Lower lobe of right lung (tissue), 2 donors: ENCODE measurements at regions not wholly inside any gene's neighbourhood (a gene's known extent, or its start where the extent isn't known, plus 50 kb on each side); places are given as distances from the start of the nearest gene placed in this dataset.

Experiments
- ATAC-seq, 2 donors: fragments of 200-7000 bp; cut with Tn5 transposase; one replicate each; pipeline ENCODE4 v1.9.1; 2020 to 2022; ENCODE audit warnings: mild to moderate bottlenecking in 2 of 2, moderate library complexity in 2 of 2
- DNase-seq: peaks from one replicate; pipeline ENCODE4 v3.0.0-alpha.2; 2020
- H3K27ac ChIP-seq: fragments of 200-600 bp; one replicate; pipeline ENCODE4 v1.8.0; 2022
- H3K27me3 ChIP-seq: fragments of 200-600 bp; one replicate; pipeline ENCODE4 v1.8.0; 2022; ENCODE audit warnings: low read depth
- H3K36me3 ChIP-seq: fragments of 200-600 bp; one replicate; pipeline ENCODE4 v1.8.0; 2022; ENCODE audit warnings: mild to moderate bottlenecking
- H3K4me1 ChIP-seq: fragments of 200-600 bp; one replicate; pipeline ENCODE4 v1.8.0; 2022
- H3K4me3 ChIP-seq: fragments of 200-600 bp; one replicate; pipeline ENCODE4 v1.8.0; 2022; ENCODE audit warnings: mild to moderate bottlenecking
- H3K9me3 ChIP-seq: fragments of 200-600 bp; one replicate; pipeline ENCODE4 v1.8.0; 2022
- CTCF ChIP-seq: fragments of 200-600 bp; IDR thresholded peaks from one replicate; pipeline ENCODE4 v1.8.0; 2022; ENCODE audit warnings: antibody characterized with exemption, mild to moderate bottlenecking
- intact Hi-C: fragments of 100-400 bp; cut with DNase I; formaldehyde crosslinking; loops from one replicate; pipeline ENCODE4 v1.11.0; 2022
- donor health status: DM: no; HTN: yes; CAD: no; lungs with severe emphysema.

GRCh38 chr4:35884714-35885480 lies 359.4 kb downstream of the ARAP2 start:
- no peak for DNase-seq
- ATAC-seq, result no peak
- no peak overlapping the region for H3K4me3 ChIP-seq
- no peaks in the 10 kb centered on the region for H3K27me3 ChIP-seq
- TF ChIP-seq CTCF, result no peak
- no peak overlapping the region for H3K27ac ChIP-seq
- H3K36me3 ChIP-seq, result no peaks in the 10 kb centered on the region
- intact Hi-C loops, result no loop called here
- H3K9me3 ChIP-seq, result no peaks in the 10 kb centered on the region
- H3K4me1 ChIP-seq, result no peaks in the 10 kb centered on the region

DNA sequence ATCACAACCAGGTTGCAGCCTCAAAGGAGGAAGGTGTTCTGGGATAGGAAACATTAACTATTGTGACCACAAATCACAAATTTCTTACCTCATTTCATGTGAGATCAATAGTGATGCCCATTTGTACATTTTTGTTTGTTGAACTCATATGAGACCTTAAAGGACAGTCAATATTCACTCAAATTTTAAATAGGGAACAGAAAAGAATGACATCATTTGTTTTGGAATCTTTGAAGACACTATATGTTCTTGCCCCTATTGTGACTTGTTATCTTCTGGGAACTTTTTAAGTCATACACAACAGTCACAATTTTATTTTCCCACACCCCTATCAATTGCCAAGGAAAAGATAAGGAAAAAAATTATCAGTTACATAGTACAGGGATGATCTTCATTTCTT lies 346.5 kb downstream of the ARAP2 start:
- H3K27ac ChIP-seq, result no peak overlapping the region
- no peak overlapping the region for H3K4me3 ChIP-seq
- DNase-seq, result no peak
- H3K27me3 ChIP-seq, result no peaks in the 10 kb centered on the region
- no peaks in the 10 kb centered on the region for H3K36me3 ChIP-seq
- intact Hi-C loops, result no loop called here
- no peak for TF ChIP-seq CTCF
- no peaks in the 10 kb centered on the region for H3K4me1 ChIP-seq
- H3K9me3 ChIP-seq, result peaks cover 6% of the 10 kb centered on the region
- no peak for ATAC-seq

GRCh38 chr4:35900286-35901243 lies 343.7 kb downstream of the ARAP2 start:
- intact Hi-C loops, result no loop called here

GRCh38 chr4:35912174-35912573 lies 332.1 kb downstream of the ARAP2 start:
- no peaks in the 10 kb centered on the region for H3K4me1 ChIP-seq
- H3K4me3 ChIP-seq, result no peak overlapping the region
- H3K27me3 ChIP-seq, result no peaks in the 10 kb centered on the region
- no peak for TF ChIP-seq CTCF
- intact Hi-C loops, result no loop called here
- ATAC-seq (no peak), DNase-seq (no peak)
- H3K36me3 ChIP-seq, result no peaks in the 10 kb centered on the region
- H3K9me3 ChIP-seq, result no peaks in the 10 kb centered on the region
- no peak overlapping the region for H3K27ac ChIP-seq

More at GRCh38 chr4:35900286-35901243, 343.7 kb downstream of the ARAP2 start:
- DNase-seq (no peak), ATAC-seq (peak in 1 of 2 donors; percentile 29)
- H3K27me3 ChIP-seq, result no peaks in the 10 kb centered on the region
- H3K36me3 ChIP-seq, result no peaks in the 10 kb centered on the region
- H3K4me1 ChIP-seq, result no peaks in the 10 kb centered on the region
- no peak overlapping the region for H3K4me3 ChIP-seq
- H3K9me3 ChIP-seq, result peaks cover 5% of the 10 kb centered on the region
- H3K27ac ChIP-seq, result no peak overlapping the region
- no peak for TF ChIP-seq CTCF

DNA sequence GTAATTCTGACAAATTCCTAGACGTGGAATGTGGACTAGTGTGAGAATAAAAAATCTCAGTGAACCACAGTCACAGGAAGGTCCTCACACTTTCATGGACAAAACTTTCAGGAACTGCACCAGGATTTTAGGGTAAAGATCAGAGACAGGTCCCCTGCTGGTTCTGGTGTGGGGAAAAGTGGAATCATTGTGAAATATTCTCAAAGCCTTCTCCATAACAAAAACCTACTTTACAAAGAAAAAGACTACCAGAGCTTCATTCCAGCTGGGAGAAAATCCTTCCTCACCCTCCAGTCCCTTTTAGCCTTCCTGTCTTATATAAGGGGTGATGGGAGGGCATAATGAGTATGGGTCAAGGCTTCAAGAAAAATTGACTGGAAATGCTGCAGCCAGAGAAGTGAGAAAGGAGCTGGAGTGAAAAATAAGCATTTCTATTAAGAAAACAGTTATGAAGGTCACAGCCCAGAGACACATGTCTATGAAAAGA lies 325.8 kb downstream of the ARAP2 start:
- no peaks in the 10 kb centered on the region for H3K4me1 ChIP-seq
- no peaks in the 10 kb centered on the region for H3K27me3 ChIP-seq
- intact Hi-C loops, result no loop called here
- no peak overlapping the region for H3K27ac ChIP-seq
- H3K4me3 ChIP-seq, result no peak overlapping the region
- ATAC-seq (no peak), DNase-seq (no peak)
- no peaks in the 10 kb centered on the region for H3K36me3 ChIP-seq
- TF ChIP-seq CTCF, result no peak
- H3K9me3 ChIP-seq, result no peaks in the 10 kb centered on the region
